CD14-positive monocyte (primary cell): ENCODE measurements at regions not wholly inside any gene's neighbourhood (a gene's known extent, or its start where the extent isn't known, plus 50 kb on each side); places are given as distances from the start of the nearest gene placed in this dataset.

Source experiments
- DNase-seq, 3 donors: peaks; one replicate each; pipeline ENCODE4 v3.0.0-alpha.2; 2011 to 2022
- H2AFZ ChIP-seq: 2 replicates; pipeline ENCODE4 v1.6.0; 2012; ENCODE audit warnings: mild to moderate bottlenecking, low read depth, low read length, inconsistent platforms; ENCODE audit not compliant: insufficient read depth, poor library complexity, severe bottlenecking
- H3K27ac ChIP-seq, 2 donors: 1 replicate in 1 of 2; 2 replicates in 1 of 2; pipeline ENCODE4 v1.5.1; 2012 to 2013; ENCODE audit warnings: low read length in 2 of 2, control low read depth in 1 of 2, inconsistent platforms in 1 of 2, low read depth in 1 of 2, mild to moderate bottlenecking in 1 of 2
- H3K27me3 ChIP-seq, 2 donors: one replicate each; pipeline versions ENCODE4 v1.6.0 to v1.6.1; 2011 to 2013; ENCODE audit warnings: low read length in 2 of 2; ENCODE audit not compliant: control insufficient read depth in 2 of 2, insufficient read depth in 2 of 2
- H3K36me3 ChIP-seq, 2 donors: replicated peaks in 1 of 2; 1 replicate in 1 of 2; 2 replicates in 1 of 2; pipeline versions ENCODE4 v1.5.1 to v1.6.1; 2012 to 2013; ENCODE audit warnings: low read length in 2 of 2, control low read depth in 1 of 2, inconsistent platforms in 1 of 2, mild to moderate bottlenecking in 1 of 2; ENCODE audit not compliant: insufficient read depth in 2 of 2, control insufficient read depth in 1 of 2
- H3K4me1 ChIP-seq, 2 donors: 1 replicate in 1 of 2; 2 replicates in 1 of 2; pipeline versions ENCODE4 v1.5.1 to v1.6.1; 2012 to 2013; ENCODE audit warnings: low read length in 2 of 2, control low read depth in 1 of 2, inconsistent platforms in 1 of 2, mild to moderate bottlenecking in 1 of 2, moderate library complexity in 1 of 2; ENCODE audit not compliant: insufficient read depth in 2 of 2, control insufficient read depth in 1 of 2
- H3K4me2 ChIP-seq: replicated peaks from 2 replicates; pipeline ENCODE3; 2012; ENCODE audit warnings: low read length, moderate library complexity, mild to moderate bottlenecking; ENCODE audit not compliant: poor library complexity, severe bottlenecking; ENCODE audit errors: extremely low read depth
- H3K4me3 ChIP-seq, 3 experiments: fragments of 200-600 bp in 1 of 3; sonication (generic) in 1 of 3; replicated peaks in 1 of 3; 1 replicate in 2 of 3; 2 replicates in 1 of 3; pipeline ENCODE4 v1.5.1; 2011 to 2013; ENCODE audit warnings: low read length in 3 of 3, mild to moderate bottlenecking in 3 of 3, control low read depth in 2 of 3, low read depth in 2 of 3, inconsistent platforms in 1 of 3, moderate library complexity in 1 of 3
- H3K79me2 ChIP-seq: 2 replicates; pipeline ENCODE4 v1.6.0; 2012; ENCODE audit warnings: mild to moderate bottlenecking, control low read depth, inconsistent platforms, low read length, moderate library complexity; ENCODE audit not compliant: insufficient read depth
- H3K9ac ChIP-seq: 2 replicates; pipeline ENCODE4 v1.6.0; 2017; ENCODE audit warnings: low read length, mild to moderate bottlenecking; ENCODE audit not compliant: insufficient read depth, poor library complexity, severe bottlenecking
- H3K9me3 ChIP-seq, 2 donors: replicated peaks in 1 of 2; 1 replicate in 1 of 2; 2 replicates in 1 of 2; pipeline versions ENCODE4 v1.5.1 to v1.6.1; 2012 to 2013; ENCODE audit warnings: low read length in 2 of 2, control low read depth in 1 of 2; ENCODE audit not compliant: control insufficient read depth in 1 of 2, insufficient read depth in 1 of 2
- H4K20me1 ChIP-seq: 2 replicates; pipeline ENCODE4 v1.6.0; 2012; ENCODE audit warnings: mild to moderate bottlenecking, low read length, control low read depth, moderate library complexity; ENCODE audit not compliant: insufficient read depth
- H3K27ac Mint-ChIP-seq, 7 donors: one replicate each; pipeline ENCODE4 v1.8.0; 2020; ENCODE audit warnings: mild to moderate bottlenecking in 7 of 7, mixed read lengths in 7 of 7, moderate library complexity in 6 of 7, inconsistent platforms in 2 of 7
- H3K27me3 Mint-ChIP-seq, 3 donors: one replicate each; pipeline ENCODE4 v1.8.0; 2021 to 2022; ENCODE audit warnings: low read depth in 3 of 3, mild to moderate bottlenecking in 3 of 3, mixed read lengths in 3 of 3, moderate library complexity in 3 of 3, inconsistent platforms in 1 of 3
- H3K36me3 Mint-ChIP-seq, 2 donors: one replicate each; pipeline ENCODE4 v1.8.0; 2020; ENCODE audit warnings: mixed read lengths in 2 of 2, inconsistent platforms in 1 of 2, mild to moderate bottlenecking in 1 of 2
- H3K4me1 Mint-ChIP-seq: one replicate; pipeline ENCODE4 v1.8.0; 2020; ENCODE audit warnings: mild to moderate bottlenecking, mixed read lengths
- H3K4me3 Mint-ChIP-seq, 2 donors: one replicate each; pipeline ENCODE4 v1.8.0; 2020; ENCODE audit warnings: mild to moderate bottlenecking in 2 of 2, mixed read lengths in 2 of 2, moderate library complexity in 1 of 2
- H3K9me3 Mint-ChIP-seq, 7 donors: one replicate each; pipeline ENCODE4 v1.8.0; 2020 to 2022; ENCODE audit warnings: mixed read lengths in 7 of 7, mild to moderate bottlenecking in 6 of 7, moderate library complexity in 6 of 7, inconsistent platforms in 2 of 7
- WGBS: methylation state at CpG from one replicate; pipeline ENCODE4 v1.1.5; 2013; ENCODE audit warnings: missing lambda C conversion rate; ENCODE audit not compliant: insufficient coverage; 5-methylcytosine and 5-hydroxymethylcytosine counted together
- intact Hi-C, 2 donors: fragments of 100-400 bp; cut with micrococcal nuclease; formaldehyde crosslinking; loops; one replicate each; pipeline versions ENCODE4 v1.15.0 to v1.15.1; 2023
- TF ChIP-seq, protein P1 (sequence below): fragments of 200-600 bp; IDR thresholded peaks from one replicate; pipeline ENCODE4 v1.8.0; 2022; ENCODE audit warnings: antibody characterized with exemption, mild to moderate bottlenecking

DNA sequence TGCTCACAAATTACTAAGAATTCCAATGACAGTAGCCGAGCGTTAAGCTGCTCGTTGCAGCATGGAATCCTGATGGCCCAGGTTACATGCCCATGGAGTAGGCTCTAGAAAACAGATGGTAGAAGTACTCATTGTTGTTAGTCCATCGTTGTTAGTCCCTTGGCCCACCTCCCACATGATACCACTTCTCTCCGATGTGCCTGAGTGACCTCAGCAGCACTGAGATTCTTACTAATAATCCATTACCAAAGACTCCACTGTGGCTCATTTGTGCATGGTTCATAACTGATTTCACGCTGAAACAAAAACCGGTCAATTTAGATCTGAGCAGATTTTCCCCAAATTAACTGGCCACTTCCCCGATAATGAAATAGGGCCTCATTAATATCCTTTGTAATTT lies 772.3 kb upstream of the CXADR start:
- DNase-seq, result no peak
- Mint-ChIP-seq H3K4me1 (no peaks in the 10 kb centered on the region), H3K27me3 (no peaks in the 10 kb centered on the region), H3K27ac (no peak overlapping the region), H3K4me3 (no peak overlapping the region), H3K9me3 (peaks cover 0 to 11% (median 6%) of the 10 kb centered on the region in 7 donors), H3K36me3 (no peaks in the 10 kb centered on the region)
- Histone ChIP-seq H3K4me1 (no peaks in the 10 kb centered on the region), H3K27me3 (no peaks in the 10 kb centered on the region), H3K27ac (no peak overlapping the region), H3K79me2 (no peaks in the 10 kb centered on the region), H2AFZ (no peak overlapping the region), H3K36me3 (no peaks in the 10 kb centered on the region), H4K20me1 (no peaks in the 10 kb centered on the region), H3K9ac (no peak overlapping the region), H3K4me3 (no peak overlapping the region), H3K9me3 (peaks cover 3 to 8% of the 10 kb centered on the region in 2 donors), H3K4me2 (no peak overlapping the region)
- intact Hi-C loops, result no loop called here
- no CpG with 5 or more reads among the region's 8 CpGs for WGBS
- TF ChIP-seq, protein P1, sequence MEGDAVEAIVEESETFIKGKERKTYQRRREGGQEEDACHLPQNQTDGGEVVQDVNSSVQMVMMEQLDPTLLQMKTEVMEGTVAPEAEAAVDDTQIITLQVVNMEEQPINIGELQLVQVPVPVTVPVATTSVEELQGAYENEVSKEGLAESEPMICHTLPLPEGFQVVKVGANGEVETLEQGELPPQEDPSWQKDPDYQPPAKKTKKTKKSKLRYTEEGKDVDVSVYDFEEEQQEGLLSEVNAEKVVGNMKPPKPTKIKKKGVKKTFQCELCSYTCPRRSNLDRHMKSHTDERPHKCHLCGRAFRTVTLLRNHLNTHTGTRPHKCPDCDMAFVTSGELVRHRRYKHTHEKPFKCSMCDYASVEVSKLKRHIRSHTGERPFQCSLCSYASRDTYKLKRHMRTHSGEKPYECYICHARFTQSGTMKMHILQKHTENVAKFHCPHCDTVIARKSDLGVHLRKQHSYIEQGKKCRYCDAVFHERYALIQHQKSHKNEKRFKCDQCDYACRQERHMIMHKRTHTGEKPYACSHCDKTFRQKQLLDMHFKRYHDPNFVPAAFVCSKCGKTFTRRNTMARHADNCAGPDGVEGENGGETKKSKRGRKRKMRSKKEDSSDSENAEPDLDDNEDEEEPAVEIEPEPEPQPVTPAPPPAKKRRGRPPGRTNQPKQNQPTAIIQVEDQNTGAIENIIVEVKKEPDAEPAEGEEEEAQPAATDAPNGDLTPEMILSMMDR, result no peak

DNA sequence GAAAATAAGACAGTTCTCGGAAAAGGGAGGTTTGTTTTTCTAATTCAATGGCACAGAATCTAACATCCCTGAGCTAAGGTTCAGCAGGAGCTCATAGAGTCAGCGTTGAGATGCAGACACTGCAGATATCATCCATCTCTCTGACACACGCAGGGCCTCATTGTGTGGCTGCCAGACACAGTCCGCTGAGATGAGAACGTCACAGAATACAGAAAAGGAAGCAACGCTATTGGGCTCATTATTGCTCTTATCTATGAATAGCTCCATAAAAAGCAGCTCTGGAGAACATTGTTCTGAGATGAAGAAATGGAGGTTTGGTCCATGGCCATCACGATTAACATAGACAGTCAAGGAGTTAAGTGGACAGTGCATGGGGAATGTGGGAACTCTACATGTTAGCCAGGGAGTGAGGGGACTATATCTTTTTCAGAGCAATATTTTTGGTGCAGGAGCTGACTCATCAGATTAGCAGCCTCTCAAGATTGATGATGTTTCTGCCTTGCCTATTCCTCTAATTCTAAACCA lies 771.6 kb upstream of the CXADR start:
- Histone ChIP-seq H3K36me3 (no peaks in the 10 kb centered on the region), H3K9ac (no peak overlapping the region), H3K79me2 (no peaks in the 10 kb centered on the region), H3K27me3 (no peaks in the 10 kb centered on the region), H3K27ac (no peak overlapping the region), H3K4me3 (no peak overlapping the region), H3K4me2 (no peak overlapping the region), H3K4me1 (no peaks in the 10 kb centered on the region), H4K20me1 (no peaks in the 10 kb centered on the region), H2AFZ (no peak overlapping the region), H3K9me3 (peaks cover 3 to 8% of the 10 kb centered on the region in 2 donors)
- no peak overlapping the region for H3K4me3 Mint-ChIP-seq
- DNase-seq, result no peak
- H3K9me3 Mint-ChIP-seq, result peaks cover 0 to 11% (median 5%) of the 10 kb centered on the region in 7 donors
- TF ChIP-seq, protein P1, result no peak
- intact Hi-C loops, result no loop called here
- no peak overlapping the region for H3K27ac Mint-ChIP-seq
- WGBS, result 71% methylated on average over 6 of the region's 7 CpGs
- no peaks in the 10 kb centered on the region for H3K36me3 Mint-ChIP-seq
- no peaks in the 10 kb centered on the region for H3K4me1 Mint-ChIP-seq
- peaks cover 0 to 1% (median 0%) of the 10 kb centered on the region in 3 donors for H3K27me3 Mint-ChIP-seq
